Prostate gland (tissue), 2 donors: ENCODE measurements at regions not wholly inside any gene's neighbourhood (a gene's known extent, or its start where the extent isn't known, plus 50 kb on each side); places are given as distances from the start of the nearest gene placed in this dataset.

Experiments
- POLR2A ChIP-seq: fragments of 450-650 bp; IDR thresholded peaks from one replicate; pipeline ENCODE4 v1.6.1; 2016; ENCODE audit warnings: antibody characterized with exemption, mild to moderate bottlenecking
- POLR2AphosphoS5 ChIP-seq: sonication (generic); formaldehyde crosslinking; IDR thresholded peaks from one replicate; pipeline ENCODE4 v1.6.1; 2017; ENCODE audit warnings: antibody characterized with exemption
- TF ChIP-seq, protein P1 (sequence below), 4 experiments: fragments of 200-600 bp in 2 of 4; fragments of 450-650 bp in 2 of 4; sonication (generic) in 2 of 4; IDR thresholded peaks; 1 replicate in 3 of 4; 2 replicates in 1 of 4; pipeline ENCODE4 v1.5.1; 2016 to 2019; ENCODE audit warnings: antibody characterized with exemption in 4 of 4, mild to moderate bottlenecking in 2 of 4, moderate library complexity in 2 of 4

DNA sequence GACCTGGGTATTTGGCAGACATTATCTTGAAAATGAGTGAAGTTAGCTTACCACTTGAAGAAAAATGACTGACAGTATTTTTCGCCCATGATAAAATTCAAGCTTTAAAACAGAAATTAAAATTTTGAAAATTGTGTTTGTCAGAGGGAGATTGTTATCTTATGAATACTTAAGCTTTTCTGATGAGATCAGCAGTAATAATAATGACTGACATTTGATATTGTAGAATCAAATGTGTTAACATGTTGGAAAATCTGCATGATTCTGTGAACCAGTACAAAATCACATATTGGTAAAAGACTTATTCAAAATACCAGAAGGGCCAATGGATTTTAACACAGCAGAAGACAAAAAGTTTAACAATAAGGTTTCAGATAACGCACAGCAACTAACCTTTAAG is 94.0 kb downstream of the MSX2 start:
- TF ChIP-seq, protein P1, sequence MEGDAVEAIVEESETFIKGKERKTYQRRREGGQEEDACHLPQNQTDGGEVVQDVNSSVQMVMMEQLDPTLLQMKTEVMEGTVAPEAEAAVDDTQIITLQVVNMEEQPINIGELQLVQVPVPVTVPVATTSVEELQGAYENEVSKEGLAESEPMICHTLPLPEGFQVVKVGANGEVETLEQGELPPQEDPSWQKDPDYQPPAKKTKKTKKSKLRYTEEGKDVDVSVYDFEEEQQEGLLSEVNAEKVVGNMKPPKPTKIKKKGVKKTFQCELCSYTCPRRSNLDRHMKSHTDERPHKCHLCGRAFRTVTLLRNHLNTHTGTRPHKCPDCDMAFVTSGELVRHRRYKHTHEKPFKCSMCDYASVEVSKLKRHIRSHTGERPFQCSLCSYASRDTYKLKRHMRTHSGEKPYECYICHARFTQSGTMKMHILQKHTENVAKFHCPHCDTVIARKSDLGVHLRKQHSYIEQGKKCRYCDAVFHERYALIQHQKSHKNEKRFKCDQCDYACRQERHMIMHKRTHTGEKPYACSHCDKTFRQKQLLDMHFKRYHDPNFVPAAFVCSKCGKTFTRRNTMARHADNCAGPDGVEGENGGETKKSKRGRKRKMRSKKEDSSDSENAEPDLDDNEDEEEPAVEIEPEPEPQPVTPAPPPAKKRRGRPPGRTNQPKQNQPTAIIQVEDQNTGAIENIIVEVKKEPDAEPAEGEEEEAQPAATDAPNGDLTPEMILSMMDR (IDR thresholded peaks at IDR 0.05): no peak
- TF ChIP-seq POLR2AphosphoS5: no peak
- TF ChIP-seq POLR2A: no peak
